Natural killer cell (primary cell): ENCODE measurements at regions not wholly inside any gene's neighbourhood (a gene's known extent, or its start where the extent isn't known, plus 50 kb on each side); places are given as distances from the start of the nearest gene placed in this dataset.

Experiments
- ATAC-seq, 3 donors: fragments of 150-1000 bp in 2 of 3; fragments of 200-7000 bp in 1 of 3; cut with Tn5 transposase; 1 replicate in 1 of 3; 2 replicates in 2 of 3; pipeline ENCODE4 v1.10.0; 2021; ENCODE audit warnings: mild to moderate bottlenecking in 2 of 3, moderate library complexity in 2 of 3
- DNase-seq, 2 donors: peaks; one replicate each; pipeline versions ENCODE4 v3.0.0 to v3.0.0-alpha.2; 2013 to 2021; ENCODE audit warnings: mixed read lengths in 1 of 2
- H3K27ac ChIP-seq: one replicate; pipeline ENCODE4 v1.5.1; 2013; ENCODE audit warnings: mild to moderate bottlenecking, low read length
- H3K27me3 ChIP-seq: one replicate; pipeline ENCODE4 v1.6.1; 2013; ENCODE audit warnings: low read length; ENCODE audit not compliant: control insufficient read depth, insufficient read depth
- H3K36me3 ChIP-seq: one replicate; pipeline ENCODE4 v1.6.1; 2013; ENCODE audit warnings: low read length; ENCODE audit not compliant: control insufficient read depth, insufficient read depth
- H3K4me1 ChIP-seq: one replicate; pipeline ENCODE4 v1.6.1; 2013; ENCODE audit warnings: low read length; ENCODE audit not compliant: control insufficient read depth, insufficient read depth
- H3K4me3 ChIP-seq: one replicate; pipeline ENCODE4 v1.5.1; 2013; ENCODE audit warnings: low read length
- H3K9me3 ChIP-seq: one replicate; pipeline ENCODE4 v1.6.1; 2013; ENCODE audit warnings: low read length; ENCODE audit not compliant: control insufficient read depth, insufficient read depth
- H3K27ac Mint-ChIP-seq, 2 donors: one replicate each; pipeline ENCODE4 v1.8.0; 2022; ENCODE audit warnings: mild to moderate bottlenecking in 2 of 2, mixed read lengths in 2 of 2, moderate library complexity in 1 of 2
- H3K27me3 Mint-ChIP-seq, 2 donors: one replicate each; pipeline ENCODE4 v1.8.0; 2022; ENCODE audit warnings: low read depth in 2 of 2, mixed read lengths in 2 of 2
- H3K36me3 Mint-ChIP-seq: one replicate; pipeline ENCODE4 v1.8.0; 2022; ENCODE audit warnings: mixed read lengths
- H3K4me1 Mint-ChIP-seq, 2 donors: one replicate each; pipeline ENCODE4 v1.8.0; 2022; ENCODE audit warnings: mixed read lengths in 2 of 2
- H3K4me3 Mint-ChIP-seq: one replicate; pipeline ENCODE4 v1.8.0; 2022; ENCODE audit warnings: mild to moderate bottlenecking, moderate library complexity, mixed read lengths
- H3K9me3 Mint-ChIP-seq, 2 donors: one replicate each; pipeline ENCODE4 v1.8.0; 2022; ENCODE audit warnings: mixed read lengths in 2 of 2
- CTCF ChIP-seq: fragments of 200-600 bp; IDR thresholded peaks from one replicate; pipeline ENCODE4 v1.8.0; 2022; ENCODE audit warnings: antibody characterized with exemption
- WGBS: methylation state at CpG from one replicate; pipeline ENCODE4 v1.1.7; 2013; ENCODE audit warnings: missing lambda C conversion rate; ENCODE audit not compliant: insufficient coverage; 5-methylcytosine and 5-hydroxymethylcytosine counted together
- intact Hi-C: fragments of 100-400 bp; cut with micrococcal nuclease; formaldehyde crosslinking; loops from one replicate; pipeline ENCODE4 v1.14.2; 2022

GRCh38 chr5:4989118-4989517, 151.0 kb upstream of the ADAMTS16 start:
- WGBS = no CpG with 5 or more reads among the region's 1 CpG
- DNase-seq = no peak
- intact Hi-C loops = no loop called here
- H3K36me3 ChIP-seq = no peaks in the 10 kb centered on the region
- H3K4me1 Mint-ChIP-seq = no peaks in the 10 kb centered on the region
- no peaks in the 10 kb centered on the region for H3K9me3 ChIP-seq
- H3K27me3 Mint-ChIP-seq = no peaks in the 10 kb centered on the region
- no peak overlapping the region for H3K4me3 Mint-ChIP-seq
- no peak overlapping the region for H3K4me3 ChIP-seq
- H3K4me1 ChIP-seq = no peaks in the 10 kb centered on the region
- ATAC-seq = no peak
- H3K36me3 Mint-ChIP-seq = no peaks in the 10 kb centered on the region
- peaks cover 2 to 4% of the 10 kb centered on the region in 2 donors for H3K9me3 Mint-ChIP-seq
- no peak overlapping the region for H3K27ac Mint-ChIP-seq
- H3K27me3 ChIP-seq = no peaks in the 10 kb centered on the region
- no peak for TF ChIP-seq CTCF
- H3K27ac ChIP-seq = no peak overlapping the region

- peaks cover 2 to 4% of the 10 kb centered on the region in 2 donors for H3K9me3 Mint-ChIP-seq
- Histone ChIP-seq H3K9me3 (no peaks in the 10 kb centered on the region), H3K4me1 (no peaks in the 10 kb centered on the region), H3K36me3 (no peaks in the 10 kb centered on the region), H3K27me3 (no peaks in the 10 kb centered on the region), H3K27ac (no peak overlapping the region), H3K4me3 (no peak overlapping the region)
- intact Hi-C loops = no loop called here
- DNase-seq (no peak), ATAC-seq (no peak)
- H3K4me3 Mint-ChIP-seq = no peak overlapping the region
- no peak overlapping the region for H3K27ac Mint-ChIP-seq
- no peak for TF ChIP-seq CTCF
- H3K4me1 Mint-ChIP-seq = no peaks in the 10 kb centered on the region
- H3K27me3 Mint-ChIP-seq = no peaks in the 10 kb centered on the region
- WGBS = 87% methylated on average over 5 of the region's 5 CpGs
- H3K36me3 Mint-ChIP-seq = no peaks in the 10 kb centered on the region
These were observed 150.1 kb upstream of the ADAMTS16 start for GRCh38 chr5:4990017-4990416.

DNA sequence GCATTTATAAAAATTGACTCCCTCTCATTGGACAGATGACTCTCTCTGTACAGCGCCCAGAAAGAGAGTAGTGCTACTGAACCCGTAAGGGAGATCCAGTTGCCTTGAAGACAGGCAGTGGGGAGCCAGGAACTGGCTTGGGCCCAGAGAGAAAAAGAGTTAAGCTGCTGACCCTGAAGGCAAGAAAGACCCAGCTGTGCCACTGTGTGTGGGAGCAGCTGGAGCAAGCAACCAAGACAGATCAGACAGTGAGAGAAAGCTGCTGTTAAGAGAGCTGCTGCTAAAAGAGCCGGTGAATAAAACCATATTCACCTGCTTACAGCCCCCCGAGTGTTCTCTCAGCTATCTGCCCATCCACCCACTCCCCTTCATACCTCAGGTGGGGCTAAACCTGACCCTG, 149.7 kb upstream of the ADAMTS16 start:
- Histone ChIP-seq H3K36me3 (no peaks in the 10 kb centered on the region), H3K9me3 (no peaks in the 10 kb centered on the region), H3K27me3 (no peaks in the 10 kb centered on the region), H3K4me3 (no peak overlapping the region), H3K27ac (no peak overlapping the region), H3K4me1 (no peaks in the 10 kb centered on the region)
- 86% methylated on average over 4 of the region's 4 CpGs for WGBS
- Mint-ChIP-seq H3K4me1 (no peaks in the 10 kb centered on the region), H3K9me3 (peaks cover 2 to 4% of the 10 kb centered on the region in 2 donors), H3K4me3 (no peak overlapping the region), H3K27me3 (no peaks in the 10 kb centered on the region), H3K36me3 (no peaks in the 10 kb centered on the region), H3K27ac (no peak overlapping the region)
- ATAC-seq = no peak
- TF ChIP-seq CTCF = no peak
- intact Hi-C loops = no loop called here
- DNase-seq = no peak

GRCh38 chr5:4991925-4992324, 148.2 kb upstream of the ADAMTS16 start:
- Histone ChIP-seq H3K27me3 (no peaks in the 10 kb centered on the region), H3K4me1 (no peaks in the 10 kb centered on the region), H3K36me3 (no peaks in the 10 kb centered on the region), H3K27ac (no peak overlapping the region), H3K4me3 (no peak overlapping the region), H3K9me3 (no peaks in the 10 kb centered on the region)
- Mint-ChIP-seq H3K4me1 (no peaks in the 10 kb centered on the region), H3K36me3 (no peaks in the 10 kb centered on the region), H3K27me3 (no peaks in the 10 kb centered on the region), H3K9me3 (peaks cover 2 to 4% of the 10 kb centered on the region in 2 donors), H3K4me3 (no peak overlapping the region), H3K27ac (no peak overlapping the region)
- WGBS = 92% methylated on average over 1 of the region's 1 CpG
- ATAC-seq (no peak), DNase-seq (no peak)
- intact Hi-C loops = no loop called here
- TF ChIP-seq CTCF = no peak
